HG02885 (cell line): ENCODE measurements at regions not wholly inside any gene's neighbourhood (a gene's known extent, or its start where the extent isn't known, plus 50 kb on each side); places are given as distances from the start of the nearest gene placed in this dataset.

ENCODE experiments used
- ATAC-seq: cut with Tn5 transposase; IDR thresholded peaks from one replicate; pipeline ENCODE4 v1.9.1; 2021; ENCODE audit warnings: mild to moderate bottlenecking; ENCODE audit not compliant: unreplicated experiment, poor library complexity

DNA sequence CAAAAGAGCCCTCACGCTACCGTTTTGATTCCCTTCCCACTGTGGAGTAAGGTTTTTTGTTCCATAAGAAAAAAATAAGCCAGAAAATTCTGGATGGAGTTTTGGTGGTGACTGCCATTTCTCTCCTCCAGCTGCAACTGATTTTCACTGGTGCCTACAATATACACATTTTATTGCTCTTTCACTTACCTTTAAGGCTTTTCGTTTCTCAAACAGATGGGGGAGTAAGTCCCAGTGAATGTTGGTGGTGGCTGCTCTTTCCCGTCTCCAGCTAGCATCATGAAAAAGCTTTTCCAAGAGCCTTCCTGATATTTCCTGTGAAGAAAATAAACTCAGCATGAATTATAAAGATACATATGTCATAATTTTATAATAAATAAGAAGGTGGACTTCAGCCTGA, 932.5 kb upstream of the PIK3C3 start:
- ATAC-seq = no peak

DNA sequence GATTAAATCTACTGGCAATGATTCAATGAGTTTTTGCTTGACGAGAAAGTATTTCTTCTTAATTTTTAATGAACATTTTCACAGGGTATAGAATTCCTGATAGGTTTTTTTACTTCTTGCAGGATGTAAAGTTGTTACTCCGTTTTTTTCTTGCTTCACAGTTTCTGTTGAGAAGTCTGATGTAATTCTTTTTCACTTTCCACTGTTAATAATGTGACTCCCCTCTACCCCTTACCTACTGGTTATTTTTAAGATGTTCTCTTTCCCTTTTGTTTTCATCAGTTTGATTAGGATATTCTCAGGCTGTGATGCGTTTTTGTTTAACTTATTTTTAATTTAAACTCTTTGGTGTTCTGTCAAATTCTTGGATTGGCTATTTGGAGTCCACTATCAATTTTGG, 933.9 kb upstream of the PIK3C3 start:
- ATAC-seq = no peak

DNA sequence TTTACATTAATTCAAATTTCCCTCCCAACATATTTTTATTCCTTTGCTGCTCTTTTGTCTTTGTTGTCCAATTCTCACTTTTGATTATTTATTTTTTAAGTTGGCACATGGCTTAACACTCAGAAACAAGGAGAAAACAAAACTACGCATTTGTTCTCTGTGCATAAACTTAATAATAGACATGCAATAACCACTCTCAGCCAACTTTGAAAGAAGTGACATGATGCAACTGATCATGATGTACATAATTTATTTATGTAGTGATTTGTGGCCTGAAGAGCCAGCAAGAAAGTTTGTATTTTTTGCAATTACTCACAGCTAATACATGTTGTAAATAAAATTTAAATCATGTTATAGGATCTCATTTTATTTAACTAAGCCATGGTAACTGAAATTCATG, 942.8 kb upstream of the PIK3C3 start:
- ATAC-seq = no peak

DNA sequence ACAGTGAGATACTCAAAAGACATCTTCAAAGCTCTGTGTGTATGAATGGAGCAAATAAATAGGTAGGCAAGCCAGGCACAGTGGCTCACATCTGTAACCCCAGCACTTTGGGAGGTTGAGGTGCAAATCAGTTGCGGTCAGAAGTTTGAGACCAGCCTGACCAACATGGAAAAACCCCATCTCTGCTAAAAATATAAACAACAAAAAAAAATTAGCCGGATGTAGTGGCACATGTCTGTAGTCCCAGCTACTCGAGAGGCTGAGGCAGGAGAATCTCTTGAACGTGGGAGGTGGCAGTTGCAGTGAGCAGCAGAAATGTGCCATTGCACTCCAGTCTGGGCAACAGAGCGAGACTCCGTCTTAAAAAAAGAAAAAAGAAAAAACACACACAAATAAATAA, 945.1 kb upstream of the PIK3C3 start:
- no peak for ATAC-seq

DNA sequence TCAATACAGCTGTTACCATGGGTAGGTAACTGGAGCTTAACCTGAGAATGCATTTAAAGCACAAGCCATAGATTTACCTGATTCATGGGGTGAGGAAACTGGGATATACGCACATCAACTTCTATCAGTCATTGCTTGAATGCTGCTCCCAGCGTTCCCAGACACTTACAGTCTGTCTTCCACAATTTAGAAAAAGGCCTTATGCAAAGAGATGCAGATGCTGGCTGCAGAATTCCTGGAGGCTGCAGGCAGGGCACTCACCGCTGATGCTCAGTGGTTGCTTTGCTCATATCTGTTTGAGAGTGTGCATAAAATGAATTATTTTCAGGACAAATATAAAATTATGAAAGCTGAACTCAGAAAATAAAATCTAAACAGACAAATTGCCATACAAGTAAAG, 950.7 kb upstream of the PIK3C3 start:
- ATAC-seq = no peak

DNA sequence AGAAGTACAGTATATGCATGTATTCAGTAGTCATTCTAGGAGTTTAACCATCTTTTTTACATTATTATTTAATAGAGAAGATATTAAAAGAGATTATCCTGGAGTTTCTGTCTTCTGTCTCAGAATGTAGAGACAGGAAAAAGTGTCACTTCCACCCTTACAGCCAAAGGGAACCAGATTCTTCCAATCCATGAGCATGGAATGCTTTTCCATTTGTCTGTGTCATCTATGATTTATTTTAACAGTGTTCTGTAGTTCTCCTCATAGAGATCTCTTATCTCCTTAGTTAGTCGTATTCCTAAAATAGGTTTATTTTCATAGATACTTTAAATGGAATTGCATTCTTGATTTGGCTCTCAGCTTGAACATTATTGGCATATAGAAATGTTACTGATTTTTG, 959.5 kb upstream of the PIK3C3 start:
- ATAC-seq = no peak

DNA sequence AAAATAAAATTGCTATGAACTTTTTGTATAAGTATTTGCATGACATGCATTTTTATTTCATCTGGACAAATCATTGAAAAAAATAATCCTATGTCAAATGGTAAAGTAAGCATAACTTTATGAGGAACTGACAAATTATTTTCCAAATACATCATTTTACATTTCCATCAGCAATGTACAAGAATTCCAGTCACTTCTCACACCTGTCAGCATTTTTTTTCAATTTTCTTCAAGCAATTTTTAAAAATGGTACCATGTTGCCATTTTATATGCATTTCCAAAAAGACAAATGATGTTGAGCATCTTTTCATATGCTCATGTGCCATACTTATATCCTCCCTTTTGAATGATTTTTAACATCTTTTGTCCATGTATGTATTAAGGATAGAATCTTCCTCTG, 961.7 kb upstream of the PIK3C3 start:
- ATAC-seq = no peak

DNA sequence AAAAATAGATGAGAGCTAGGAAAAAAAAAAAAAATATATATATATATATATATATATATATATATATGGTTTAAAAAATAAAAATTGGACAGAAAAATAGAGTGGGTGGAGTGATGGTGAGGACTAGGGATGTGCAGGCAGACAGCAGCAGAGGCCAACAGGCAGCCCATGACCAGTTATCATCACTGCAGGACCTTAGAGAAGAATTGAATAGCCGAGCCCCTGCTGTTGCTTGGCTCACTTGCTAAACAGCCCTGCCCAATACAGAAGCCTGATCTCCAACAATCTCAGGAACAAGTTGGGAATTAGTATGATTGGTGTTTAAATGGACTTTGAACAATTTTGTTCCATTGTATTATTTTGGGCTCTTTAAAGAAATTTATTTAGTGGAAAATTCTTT, 967.5 kb upstream of the PIK3C3 start:
- no peak for ATAC-seq

DNA sequence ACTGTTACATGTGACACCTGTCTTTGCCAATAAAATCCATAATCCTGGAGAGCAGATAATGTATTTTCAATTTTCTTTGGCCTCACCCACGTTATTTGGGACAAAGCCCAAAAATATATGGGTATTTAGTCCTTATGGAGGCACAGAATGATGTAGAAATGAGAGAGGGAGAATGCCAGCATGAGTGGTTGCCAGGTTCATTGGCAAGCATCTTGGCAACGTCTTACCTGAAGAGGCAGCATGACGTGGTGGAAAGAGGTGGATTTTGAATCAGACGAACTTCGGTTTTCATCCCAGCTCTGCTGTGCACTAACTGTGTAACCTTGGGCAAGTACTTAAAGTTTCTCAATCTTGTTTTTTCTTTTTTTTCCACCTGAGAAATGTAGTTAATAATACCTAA, 969.6 kb upstream of the PIK3C3 start:
- ATAC-seq = no peak

DNA sequence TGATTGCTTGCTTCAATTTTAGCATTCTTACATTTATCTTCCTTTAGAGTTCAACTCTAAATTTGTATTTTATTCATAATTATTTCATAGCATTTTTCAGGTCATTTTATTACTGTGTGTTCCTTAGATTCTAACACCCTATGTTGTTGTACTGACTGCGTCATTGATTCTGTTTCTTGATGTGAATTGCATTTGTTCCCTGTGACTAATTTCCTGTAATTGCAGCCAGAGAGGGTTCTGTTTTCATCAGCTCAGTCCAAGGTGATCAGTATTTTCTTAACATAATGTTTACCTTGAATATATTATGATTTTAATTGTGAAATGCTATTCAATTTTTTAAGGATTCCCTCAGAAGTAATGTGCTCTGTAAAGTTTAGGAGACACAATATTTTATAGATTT, 970.2 kb upstream of the PIK3C3 start:
- ATAC-seq = no peak

DNA sequence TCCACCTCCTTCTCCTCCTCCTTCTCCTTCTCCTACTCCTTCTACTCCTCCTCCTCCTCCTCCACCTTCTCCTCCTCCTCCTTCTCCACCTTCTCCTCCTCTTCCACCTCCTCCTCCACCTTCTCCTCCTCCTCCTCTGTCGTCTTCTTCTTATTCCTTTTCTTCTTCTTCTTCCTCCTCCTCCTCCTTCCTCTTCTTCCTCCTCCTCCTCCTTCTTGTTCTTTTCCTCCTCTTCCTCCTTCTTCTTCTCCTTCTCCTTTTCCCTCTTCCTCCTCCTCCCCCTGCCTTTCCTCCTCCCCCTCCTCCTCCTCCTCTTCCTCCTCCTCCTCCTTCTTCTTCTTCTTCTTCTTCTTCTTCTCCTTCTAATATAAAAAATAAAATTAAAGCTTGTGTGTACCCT, 971.2 kb upstream of the PIK3C3 start:
- ATAC-seq = no peak

DNA sequence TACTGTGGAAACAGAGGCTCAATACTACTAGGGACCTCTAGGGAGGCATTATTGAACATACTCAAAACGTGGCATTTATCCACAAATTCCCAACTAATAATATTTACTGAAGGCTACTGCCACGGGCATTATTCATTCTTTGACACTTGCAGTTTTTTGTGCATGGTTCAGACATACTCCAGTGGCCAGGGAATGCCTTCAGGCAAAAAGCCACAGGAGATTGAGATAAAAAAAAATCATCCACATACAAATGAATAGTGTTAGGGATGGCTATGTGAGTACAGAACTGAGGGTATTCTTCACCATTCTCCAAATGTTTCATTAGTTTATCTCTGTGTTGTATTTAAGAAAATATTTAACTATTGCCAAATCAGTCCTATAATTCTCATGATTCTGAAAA, 974.9 kb upstream of the PIK3C3 start:
- no peak for ATAC-seq

DNA sequence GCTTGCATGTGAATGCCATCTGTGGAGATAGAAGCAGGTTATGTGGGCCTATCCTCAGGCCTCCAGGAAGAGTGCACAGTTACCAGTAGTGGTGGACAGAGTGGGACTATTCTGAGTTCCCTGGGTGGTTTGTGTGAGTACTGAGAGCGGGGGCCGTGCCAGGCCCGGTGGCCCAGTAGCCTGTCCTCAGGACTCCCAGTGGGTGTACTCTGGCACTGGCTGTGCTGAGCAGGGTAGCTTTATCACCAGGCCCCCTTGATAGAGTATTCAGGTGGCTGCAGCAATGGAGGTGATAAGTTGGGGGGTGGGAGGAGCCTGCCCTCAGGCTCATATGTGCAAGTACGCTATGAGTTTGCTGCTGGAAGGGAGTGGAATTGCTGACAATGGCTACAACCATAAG, 979.0 kb upstream of the PIK3C3 start:
- ATAC-seq = no peak

DNA sequence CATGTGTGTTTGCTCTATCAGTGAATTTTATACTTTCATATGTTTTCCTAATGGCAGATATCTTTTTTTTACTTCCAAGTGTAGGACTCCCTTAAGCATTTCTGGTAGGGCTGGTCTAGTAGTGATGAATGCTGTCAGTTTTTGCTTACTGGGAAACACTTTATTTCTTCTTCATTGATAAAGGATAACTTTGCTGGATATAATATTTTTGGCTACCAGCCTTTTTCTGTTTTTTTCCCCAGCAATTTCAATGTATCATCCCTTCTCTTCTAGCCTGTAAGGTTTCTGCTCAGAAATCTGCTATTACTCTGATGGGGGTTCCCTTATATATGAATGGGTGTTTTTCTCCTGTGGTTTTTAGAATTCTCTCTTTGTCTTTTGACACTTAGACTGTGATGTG, 980.6 kb upstream of the PIK3C3 start:
- ATAC-seq = no peak

DNA sequence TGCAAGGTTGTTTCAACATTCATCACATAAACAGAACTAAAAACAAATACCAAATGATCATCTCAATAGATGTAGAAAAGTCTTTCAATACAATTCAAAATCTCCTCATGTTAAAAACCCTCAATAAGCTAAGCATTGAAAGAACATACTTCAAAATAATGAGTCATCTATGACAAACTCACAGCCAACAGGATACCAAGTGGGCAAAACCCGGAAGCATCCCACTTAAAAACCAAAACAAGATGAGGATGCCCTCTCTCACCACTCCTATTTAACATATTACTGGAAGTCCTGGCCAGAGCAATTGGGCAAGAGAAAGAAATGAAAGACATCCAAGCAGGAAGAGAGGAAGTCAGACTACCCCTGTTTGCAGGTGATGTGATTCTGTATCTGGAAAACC, 992.2 kb upstream of the PIK3C3 start:
- no peak for ATAC-seq

DNA sequence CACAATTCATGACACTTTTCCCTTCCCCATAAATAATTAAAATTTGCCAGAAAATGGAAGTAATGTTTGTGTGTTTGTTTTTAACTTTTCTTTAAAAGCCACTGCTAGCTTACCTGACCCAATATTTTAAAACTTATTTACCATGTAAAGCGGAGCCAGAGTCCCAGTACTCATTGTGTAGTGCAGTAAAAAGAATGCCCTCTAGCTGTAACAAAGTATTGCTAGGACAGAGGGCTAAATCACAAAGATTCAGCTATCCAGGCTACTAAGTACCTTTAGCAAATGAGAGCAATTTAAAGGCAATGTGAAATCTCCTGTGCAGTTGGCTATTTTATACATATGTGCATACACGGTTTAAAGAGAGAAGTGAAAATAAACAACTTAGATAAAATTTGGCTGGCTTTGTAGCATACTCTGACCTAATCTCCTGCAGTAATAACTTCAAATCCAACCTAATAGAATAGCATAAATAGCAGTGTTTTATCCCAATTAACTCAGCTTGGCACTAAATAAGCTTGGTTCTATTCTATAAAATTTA, 997.4 kb upstream of the PIK3C3 start:
- no peak for ATAC-seq

DNA sequence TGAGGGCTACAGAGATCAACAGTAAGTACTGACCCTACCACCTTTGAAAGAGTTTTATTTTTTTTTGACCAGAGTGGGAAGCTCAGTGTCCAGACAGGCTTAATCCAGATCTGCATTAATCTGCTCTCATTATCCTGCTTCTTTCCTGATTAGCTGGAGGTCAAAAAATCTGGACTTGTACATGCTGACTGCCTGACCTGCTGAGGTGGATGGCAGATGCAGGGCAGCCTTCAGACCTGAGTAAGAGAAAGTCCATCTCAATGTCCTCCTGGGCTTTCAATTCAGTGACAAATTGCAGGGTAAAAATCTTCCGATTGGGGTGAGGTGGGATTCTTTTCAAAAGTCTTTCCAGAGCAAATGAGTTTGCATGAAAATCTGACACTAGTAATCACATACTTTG, 998.8 kb upstream of the PIK3C3 start:
- no peak for ATAC-seq

DNA sequence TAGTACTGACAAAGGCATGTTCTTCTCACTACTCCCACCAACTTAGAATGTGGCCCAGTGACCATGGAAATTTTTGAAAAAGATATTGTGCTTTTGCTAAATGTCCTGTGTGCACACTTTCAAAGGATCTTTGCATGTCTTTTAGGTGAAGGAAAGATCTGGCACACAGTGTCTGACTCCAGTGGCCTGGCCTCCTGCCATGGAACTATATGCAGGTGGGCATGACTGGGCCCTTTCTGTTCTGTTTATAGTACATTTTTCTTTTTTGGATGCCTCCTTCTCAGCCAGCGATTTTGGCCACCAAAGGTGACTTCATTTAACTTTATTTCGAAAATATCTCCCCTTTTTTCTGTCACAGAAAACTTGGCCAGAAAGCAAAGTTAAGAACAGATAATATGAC, 999.7 kb upstream of the PIK3C3 start:
- ATAC-seq = no peak

DNA sequence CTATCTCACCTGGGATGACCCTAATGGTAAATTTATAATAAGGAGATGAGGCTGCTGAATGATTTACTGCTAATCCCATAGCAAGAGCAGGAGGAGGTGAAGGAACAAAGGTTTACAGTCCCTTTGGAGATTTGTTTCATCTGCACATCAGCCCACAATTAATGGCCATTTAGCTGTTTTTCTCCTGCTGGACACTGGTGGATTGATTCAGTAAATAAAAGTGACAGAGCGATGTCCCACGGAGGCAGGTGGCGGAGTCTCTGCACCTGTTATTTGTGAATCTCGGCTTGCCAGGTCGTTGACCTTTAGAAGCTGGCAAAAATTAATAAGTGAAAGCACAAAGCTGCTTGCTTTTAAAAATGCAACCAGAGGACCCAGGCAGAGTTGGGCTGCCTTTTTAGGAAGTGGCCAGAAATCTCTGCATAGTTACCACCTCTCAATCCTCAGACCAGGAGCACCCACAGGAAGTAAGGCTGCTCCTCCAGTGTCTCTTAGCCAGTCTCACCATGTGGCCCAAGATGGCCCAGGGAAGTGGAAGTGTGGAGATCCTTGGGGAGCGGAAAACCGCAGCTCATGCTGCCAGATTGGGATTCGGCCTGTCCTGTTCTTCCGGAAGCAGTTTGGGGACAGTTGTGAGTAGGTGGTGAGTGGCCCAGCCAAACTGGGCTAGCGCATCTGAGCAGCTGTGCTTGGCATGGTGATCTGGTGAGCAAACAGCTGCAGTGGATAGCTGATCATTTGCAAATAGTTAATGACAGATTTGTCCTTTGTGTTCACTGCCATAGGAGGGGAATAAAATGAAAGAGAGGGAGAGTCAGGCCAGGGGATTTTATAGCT, 1005.7 kb upstream of the PIK3C3 start:
- no peak for ATAC-seq

DNA sequence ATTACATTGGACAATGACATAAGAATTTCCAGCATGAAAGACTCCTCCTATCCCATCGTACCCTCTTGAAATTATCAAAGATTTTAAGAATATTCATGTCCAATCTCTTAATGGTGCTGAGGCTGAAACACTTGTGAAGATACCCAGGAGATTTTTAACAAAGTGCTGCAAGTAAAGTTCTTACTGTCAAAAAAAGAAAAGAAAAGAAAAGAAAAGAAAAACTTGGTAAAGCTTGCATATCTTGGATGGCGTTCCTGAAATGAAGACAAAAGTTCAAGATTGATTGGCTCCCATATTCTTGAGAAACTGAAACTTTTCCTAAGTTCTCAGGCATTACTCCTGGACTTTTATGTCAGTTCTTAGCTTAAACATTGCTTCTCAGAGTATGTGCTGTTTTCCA, 1010.5 kb upstream of the PIK3C3 start:
- no peak for ATAC-seq

DNA sequence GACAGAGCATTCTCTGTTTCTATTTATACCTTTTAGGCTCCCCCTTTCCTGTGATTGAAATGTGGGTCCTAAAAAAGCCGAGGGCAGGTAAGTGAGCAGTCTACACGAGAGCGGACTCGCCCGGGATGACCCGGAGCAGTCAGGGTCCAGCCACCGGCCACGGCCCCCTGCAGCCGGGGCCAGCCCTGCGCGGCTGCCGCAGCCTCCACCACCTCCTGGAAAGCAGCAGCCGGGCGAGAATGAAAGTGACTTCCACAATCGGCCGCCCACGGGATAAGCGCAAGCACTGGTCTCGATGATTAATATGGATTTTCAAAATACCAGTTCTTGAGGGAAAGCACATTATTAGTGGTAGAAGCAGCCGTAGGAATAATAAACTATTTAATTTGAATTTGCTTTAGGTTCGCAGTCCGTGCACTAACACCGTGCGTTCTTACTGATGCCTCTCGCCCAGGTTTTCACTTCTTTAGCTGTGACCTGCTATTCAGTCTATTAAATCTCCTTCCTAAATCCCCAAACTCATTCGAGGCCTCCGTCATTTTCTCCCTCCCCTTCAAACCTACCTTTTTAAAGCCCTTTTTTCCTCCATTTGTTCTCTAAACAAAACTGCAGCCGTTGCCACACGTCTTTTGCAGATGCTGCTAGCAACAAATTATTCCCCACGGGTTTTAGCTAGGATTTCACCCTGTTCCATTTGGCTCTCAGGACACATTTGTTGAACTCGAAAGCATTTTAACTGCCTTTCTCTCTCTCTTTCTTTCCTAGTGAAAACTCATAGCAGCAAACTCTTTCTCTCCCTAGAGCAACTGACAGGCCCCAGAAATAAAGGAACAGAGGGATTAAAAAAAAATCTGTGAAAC, 1015.1 kb upstream of the PIK3C3 start:
- no peak for ATAC-seq
